MCF 10A (cell line): ENCODE measurements at regions not wholly inside any gene's neighbourhood (a gene's known extent, or its start where the extent isn't known, plus 50 kb on each side); places are given as distances from the start of the nearest gene placed in this dataset.
"Not testable (repeated sequence)": the region's sequence is repeated elsewhere in the genome, so short reads cannot be mapped to it uniquely, and the experiment has no call there.

Experiments used
- BruUV-seq: library from RNA; stranded (reverse); fragments of 400-500 nt; replicated peaks from 2 replicates; lab custom pipeline; 2021; lab: Mats Ljungman, UMichigan
- CTCF ChIA-PET: fragments of 300-600 bp; sonication (Branson Sonifier 250); formaldehyde crosslinking; extraction: SDS; loops from one replicate; lab custom pipeline; 2021; ENCODE audit warnings: antibody characterized with exemption, inconsistent platforms; lab: Yijun Ruan, JAX
- POLR2A ChIA-PET: fragments of 300-600, 350-650 bp; sonication (Branson Sonifier 250); formaldehyde crosslinking; extraction: SDS; loops from one replicate; lab custom pipeline; 2020; ENCODE audit warnings: antibody characterized with exemption, inconsistent platforms; lab: Yijun Ruan, JAX
- DNase-seq: peaks from one replicate; pipeline ENCODE4 v3.0.0-alpha.2; 2018; ENCODE audit not compliant: unreplicated experiment
- H3K27ac Mint-ChIP-seq: one replicate; pipeline ENCODE4 v1.8.0; 2022; ENCODE audit warnings: mild to moderate bottlenecking, low read depth, mixed read lengths; ENCODE audit not compliant: unreplicated experiment
- H3K27me3 Mint-ChIP-seq: one replicate; pipeline ENCODE4 v1.8.0; 2022; ENCODE audit warnings: mixed read lengths; ENCODE audit not compliant: insufficient read depth, unreplicated experiment
- H3K36me3 Mint-ChIP-seq: one replicate; pipeline ENCODE4 v1.8.0; 2022; ENCODE audit warnings: mild to moderate bottlenecking, moderate library complexity, mixed read lengths; ENCODE audit not compliant: insufficient read depth, unreplicated experiment
- H3K4me1 Mint-ChIP-seq: one replicate; pipeline ENCODE4 v1.8.0; 2022; ENCODE audit warnings: mixed read lengths; ENCODE audit not compliant: insufficient read depth, unreplicated experiment
- H3K4me3 Mint-ChIP-seq: one replicate; pipeline ENCODE4 v1.8.0; 2022; ENCODE audit warnings: mild to moderate bottlenecking, moderate library complexity, mixed read lengths; ENCODE audit not compliant: unreplicated experiment
- H3K9me3 Mint-ChIP-seq: one replicate; pipeline ENCODE4 v1.8.0; 2022; ENCODE audit warnings: mixed read lengths; ENCODE audit not compliant: unreplicated experiment
- CTCF ChIP-seq: fragments of 200-600 bp; IDR thresholded peaks from one replicate; pipeline ENCODE4 v1.8.0; 2022; ENCODE audit warnings: antibody characterized with exemption, mild to moderate bottlenecking; ENCODE audit not compliant: unreplicated experiment
- intact Hi-C: fragments of 100-400 bp; cut with micrococcal nuclease; formaldehyde crosslinking; loops from 2 replicates; pipeline ENCODE4 v1.14.1; 2022

- H3K27ac Mint-ChIP-seq, result no peak overlapping the region
- H3K4me1 Mint-ChIP-seq, result peaks cover 7% of the 10 kb centered on the region
- no peaks in the 10 kb centered on the region for H3K27me3 Mint-ChIP-seq
- no peak for DNase-seq
- CTCF ChIA-PET, result interaction anchor here (0.6 to 1.1 kb wide), 2 partner anchors 8 to 408 kb away, joined by 3 read pairs; no protein-coding TSS in a partner anchor
- no peak overlapping the region for H3K4me3 Mint-ChIP-seq
- no TSS peak for BruUV-seq
- no peaks in the 10 kb centered on the region for H3K9me3 Mint-ChIP-seq
- H3K36me3 Mint-ChIP-seq, result no peaks in the 10 kb centered on the region
- intact Hi-C loops, result no loop called here
- POLR2A ChIA-PET, result no interaction called here
- TF ChIP-seq CTCF, result no peak
These were observed 99.1 kb downstream of the CCDC71L start for GRCh38 chr7:106561666-106562411.

- Mint-ChIP-seq H3K9me3 (no peaks in the 10 kb centered on the region), H3K4me3 (no peak overlapping the region), H3K36me3 (no peaks in the 10 kb centered on the region), H3K4me1 (peaks cover 7% of the 10 kb centered on the region), H3K27ac (no peak overlapping the region), H3K27me3 (no peaks in the 10 kb centered on the region)
- no peak for TF ChIP-seq CTCF
- no peak for DNase-seq
- intact Hi-C loops, result no loop called here
- ChIA-PET CTCF (interaction anchor here (0.6 to 3.1 kb wide), 2 partner anchors 18 to 407 kb away, joined by 3 to 11 read pairs; no protein-coding TSS in a partner anchor), POLR2A (no interaction called here)
- no TSS peak for BruUV-seq
These were observed 99.8 kb downstream of the CCDC71L start for GRCh38 chr7:106561151-106561550.

GRCh38 chr7:106560482-106560881, 100.5 kb downstream of the CCDC71L start:
- POLR2A ChIA-PET, result no interaction called here
- CTCF ChIA-PET, result interaction anchor here (0.6 to 3.1 kb wide), 5 partner anchors 12 to 789 kb away, joined by 3 to 11 read pairs (median 3); no protein-coding TSS in a partner anchor

GRCh38 chr7:106556244-106556643, 104.7 kb downstream of the CCDC71L start:
- H3K4me1 Mint-ChIP-seq, intact Hi-C loops, H3K27ac Mint-ChIP-seq, DNase-seq, CTCF ChIA-PET, H3K4me3 Mint-ChIP-seq, BruUV-seq, POLR2A ChIA-PET, H3K27me3 Mint-ChIP-seq, H3K9me3 Mint-ChIP-seq, H3K36me3 Mint-ChIP-seq: not testable (repeated sequence)

More at GRCh38 chr7:106560482-106560881, 100.5 kb downstream of the CCDC71L start:
- no peaks in the 10 kb centered on the region for H3K27me3 Mint-ChIP-seq
- TF ChIP-seq CTCF, result no peak
- no peaks in the 10 kb centered on the region for H3K36me3 Mint-ChIP-seq
- no peak overlapping the region for H3K4me3 Mint-ChIP-seq
- H3K4me1 Mint-ChIP-seq, result peaks cover 7% of the 10 kb centered on the region
- DNase-seq, result no peak
- H3K9me3 Mint-ChIP-seq, result no peaks in the 10 kb centered on the region
- BruUV-seq, result no TSS peak
- H3K27ac Mint-ChIP-seq, result no peak overlapping the region
- intact Hi-C loops, result no loop called here

GRCh38 chr7:106554623-106555022, 106.3 kb downstream of the CCDC71L start:
- POLR2A ChIA-PET, H3K27me3 Mint-ChIP-seq, BruUV-seq, H3K9me3 Mint-ChIP-seq, intact Hi-C loops, H3K27ac Mint-ChIP-seq, H3K36me3 Mint-ChIP-seq, H3K4me1 Mint-ChIP-seq, H3K4me3 Mint-ChIP-seq, DNase-seq: not testable (repeated sequence)
- CTCF ChIA-PET, result interaction anchor here (0.8 to 1.3 kb wide), 3 partner anchors 8 to 12 kb away, joined by 3 to 6 read pairs (median 3); no protein-coding TSS in a partner anchor
